ENCODE measurements at regions not wholly inside any gene's neighbourhood (a gene's known extent, or its start where the extent isn't known, plus 50 kb on each side); places are given as distances from the start of the nearest gene placed in this dataset.
"Not testable (repeated sequence)": the region's sequence is repeated elsewhere in the genome, so short reads cannot be mapped to it uniquely, and the experiment has no call there.

- no peak for DNase-seq (ENCODE audit: low read depth in 2 of 2)
Measured at GRCh38 chr16:65318590-65319257, 196.9 kb upstream of the CDH11 start.

GRCh38 chr16:65318138-65318537 lies 196.3 kb upstream of the CDH11 start:
- no peak for DNase-seq (ENCODE audit: low read depth in 2 of 2)

- no peak for DNase-seq (ENCODE audit: low read depth in 2 of 2)
Measured at GRCh38 chr16:65316808-65317207, 194.9 kb upstream of the CDH11 start.

- DNase-seq (ENCODE audit: low read depth in 2 of 2), result no peak
Measured at GRCh38 chr16:65315081-65315780, 193.4 kb upstream of the CDH11 start.

- DNase-seq (ENCODE audit: low read depth in 2 of 2), result no peak
Measured at GRCh38 chr16:65314627-65315008, 192.8 kb upstream of the CDH11 start.

GRCh38 chr16:65313936-65314626 lies 192.2 kb upstream of the CDH11 start:
- DNase-seq (ENCODE audit: low read depth in 2 of 2), result no peak

- DNase-seq (ENCODE audit: low read depth in 2 of 2), result no peak
Measured at GRCh38 chr16:65312795-65313194, 190.9 kb upstream of the CDH11 start.

GRCh38 chr16:65312071-65312470 lies 190.2 kb upstream of the CDH11 start:
- DNase-seq (ENCODE audit: low read depth in 2 of 2), result no peak

- not testable (repeated sequence) for DNase-seq (ENCODE audit: low read depth in 2 of 2)
Measured at GRCh38 chr16:65310491-65310890, 188.6 kb upstream of the CDH11 start.

- no peak for DNase-seq (ENCODE audit: low read depth in 2 of 2)
Measured at GRCh38 chr16:65309354-65309753, 187.5 kb upstream of the CDH11 start.

GRCh38 chr16:65308506-65308905 lies 186.6 kb upstream of the CDH11 start:
- no peak for DNase-seq (ENCODE audit: low read depth in 2 of 2)

GRCh38 chr16:65307286-65307685 lies 185.4 kb upstream of the CDH11 start:
- DNase-seq (ENCODE audit: low read depth in 2 of 2), result no peak

GRCh38 chr16:65306722-65307121 lies 184.9 kb upstream of the CDH11 start:
- no peak for DNase-seq (ENCODE audit: low read depth in 2 of 2)

- no peak for DNase-seq (ENCODE audit: low read depth in 2 of 2)
Measured at GRCh38 chr16:65306300-65306699, 184.4 kb upstream of the CDH11 start.

GRCh38 chr16:65305266-65305959 lies 183.6 kb upstream of the CDH11 start:
- DNase-seq (ENCODE audit: low read depth in 2 of 2), result no peak

- no peak for DNase-seq (ENCODE audit: low read depth in 2 of 2)
Measured at GRCh38 chr16:65301029-65301428, 179.2 kb upstream of the CDH11 start.

GRCh38 chr16:65297453-65297852 lies 175.6 kb upstream of the CDH11 start:
- no peak for DNase-seq (ENCODE audit: low read depth in 2 of 2)

- no peak for DNase-seq (ENCODE audit: low read depth in 2 of 2)
Measured at GRCh38 chr16:65295527-65295926, 173.7 kb upstream of the CDH11 start.

GRCh38 chr16:65294708-65295107 lies 172.8 kb upstream of the CDH11 start:
- no peak for DNase-seq (ENCODE audit: low read depth in 2 of 2)

- DNase-seq (ENCODE audit: low read depth in 2 of 2), result no peak
Measured at GRCh38 chr16:65294165-65294564, 172.3 kb upstream of the CDH11 start.

- no peak for DNase-seq (ENCODE audit: low read depth in 2 of 2)
Measured at GRCh38 chr16:65289022-65289421, 167.2 kb upstream of the CDH11 start.

GRCh38 chr16:65287307-65287706 lies 165.4 kb upstream of the CDH11 start:
- no peak for DNase-seq (ENCODE audit: low read depth in 2 of 2)
